ENCODE measurements at regions not wholly inside any gene's neighbourhood (a gene's known extent, or its start where the extent isn't known, plus 50 kb on each side); places are given as distances from the start of the nearest gene placed in this dataset.

DNA sequence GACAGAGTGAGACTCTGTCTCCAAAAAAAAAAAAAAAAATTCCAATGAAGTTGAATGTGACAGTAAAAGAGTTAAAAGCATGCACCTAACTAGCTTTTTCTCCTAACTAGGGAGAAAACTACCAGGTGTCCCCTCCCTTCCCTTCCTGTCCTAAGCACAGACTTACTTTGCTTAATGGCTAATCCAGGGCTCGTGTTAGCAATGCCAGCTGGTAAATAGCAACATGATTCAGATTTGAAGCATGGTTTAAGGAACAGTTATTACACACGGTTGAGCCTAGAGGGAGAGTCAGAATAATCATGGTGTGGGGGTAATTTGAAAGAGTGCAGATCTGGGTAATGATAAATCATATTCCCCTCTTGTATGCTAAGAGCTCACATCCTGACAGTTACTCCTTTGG is 338.3 kb downstream of the STIM2 start:
- TF ChIP-seq, protein P1, sequence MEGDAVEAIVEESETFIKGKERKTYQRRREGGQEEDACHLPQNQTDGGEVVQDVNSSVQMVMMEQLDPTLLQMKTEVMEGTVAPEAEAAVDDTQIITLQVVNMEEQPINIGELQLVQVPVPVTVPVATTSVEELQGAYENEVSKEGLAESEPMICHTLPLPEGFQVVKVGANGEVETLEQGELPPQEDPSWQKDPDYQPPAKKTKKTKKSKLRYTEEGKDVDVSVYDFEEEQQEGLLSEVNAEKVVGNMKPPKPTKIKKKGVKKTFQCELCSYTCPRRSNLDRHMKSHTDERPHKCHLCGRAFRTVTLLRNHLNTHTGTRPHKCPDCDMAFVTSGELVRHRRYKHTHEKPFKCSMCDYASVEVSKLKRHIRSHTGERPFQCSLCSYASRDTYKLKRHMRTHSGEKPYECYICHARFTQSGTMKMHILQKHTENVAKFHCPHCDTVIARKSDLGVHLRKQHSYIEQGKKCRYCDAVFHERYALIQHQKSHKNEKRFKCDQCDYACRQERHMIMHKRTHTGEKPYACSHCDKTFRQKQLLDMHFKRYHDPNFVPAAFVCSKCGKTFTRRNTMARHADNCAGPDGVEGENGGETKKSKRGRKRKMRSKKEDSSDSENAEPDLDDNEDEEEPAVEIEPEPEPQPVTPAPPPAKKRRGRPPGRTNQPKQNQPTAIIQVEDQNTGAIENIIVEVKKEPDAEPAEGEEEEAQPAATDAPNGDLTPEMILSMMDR (IDR thresholded peaks at IDR 0.05) = no peak
- TF ChIP-seq POLR2AphosphoS5 (IDR thresholded peaks at IDR 0.05) (no peak), POLR2A (IDR thresholded peaks at IDR 0.05) (no peak)
